ENCODE measurements at regions not wholly inside any gene's neighbourhood (a gene's known extent, or its start where the extent isn't known, plus 50 kb on each side); places are given as distances from the start of the nearest gene placed in this dataset.
"Not testable (repeated sequence)": the region's sequence is repeated elsewhere in the genome, so short reads cannot be mapped to it uniquely, and the experiment has no call there.

GRCh38 chr21:35525443-35525842, 476.3 kb upstream of the RUNX1 start:
- no peak for DNase-seq (ENCODE audit: low read depth)

- no peak for DNase-seq (ENCODE audit: low read depth)
Measured at GRCh38 chr21:35521852-35522505, 472.9 kb upstream of the RUNX1 start.

- no peak for DNase-seq (ENCODE audit: low read depth)
Measured at GRCh38 chr21:35521293-35521692, 472.2 kb upstream of the RUNX1 start.

GRCh38 chr21:35520856-35521255, 471.8 kb upstream of the RUNX1 start:
- DNase-seq (ENCODE audit: low read depth), result no peak

GRCh38 chr21:35520302-35520701, 471.2 kb upstream of the RUNX1 start:
- no peak for DNase-seq (ENCODE audit: low read depth)

- DNase-seq (ENCODE audit: low read depth), result no peak
Measured at GRCh38 chr21:35517865-35518264, 468.8 kb upstream of the RUNX1 start.

- not testable (repeated sequence) for DNase-seq (ENCODE audit: low read depth)
Measured at GRCh38 chr21:35516292-35516691, 467.2 kb upstream of the RUNX1 start.

- DNase-seq (ENCODE audit: low read depth), result peak; percentile 17
Measured at GRCh38 chr21:35512346-35512745, 463.2 kb upstream of the RUNX1 start.

- DNase-seq (ENCODE audit: low read depth), result no peak
Measured at GRCh38 chr21:35511696-35512162, 462.6 kb upstream of the RUNX1 start.

GRCh38 chr21:35510957-35511695, 462.0 kb upstream of the RUNX1 start:
- no peak for DNase-seq (ENCODE audit: low read depth)

- no peak for DNase-seq (ENCODE audit: low read depth)
Measured at GRCh38 chr21:35510294-35510693, 461.2 kb upstream of the RUNX1 start.

GRCh38 chr21:35509001-35509704, 460.1 kb upstream of the RUNX1 start:
- no peak for DNase-seq (ENCODE audit: low read depth)

GRCh38 chr21:35508139-35508888, 459.2 kb upstream of the RUNX1 start:
- DNase-seq (ENCODE audit: low read depth), result peak; percentile 89

- DNase-seq (ENCODE audit: low read depth), result no peak
Measured at GRCh38 chr21:35507181-35507759, 458.2 kb upstream of the RUNX1 start.

- DNase-seq (ENCODE audit: low read depth), result no peak
Measured at GRCh38 chr21:35506771-35507170, 457.7 kb upstream of the RUNX1 start.

- no peak for DNase-seq (ENCODE audit: low read depth)
Measured at GRCh38 chr21:35506352-35506751, 457.2 kb upstream of the RUNX1 start.

GRCh38 chr21:35504951-35505466, 455.9 kb upstream of the RUNX1 start:
- DNase-seq (ENCODE audit: low read depth), result no peak

GRCh38 chr21:35504277-35504676, 455.2 kb upstream of the RUNX1 start:
- DNase-seq (ENCODE audit: low read depth), result no peak

- no peak for DNase-seq (ENCODE audit: low read depth)
Measured at GRCh38 chr21:35503671-35504070, 454.6 kb upstream of the RUNX1 start.

- DNase-seq (ENCODE audit: low read depth), result no peak
Measured at GRCh38 chr21:35502821-35503220, 453.7 kb upstream of the RUNX1 start.

- DNase-seq (ENCODE audit: low read depth), result not testable (repeated sequence)
Measured at GRCh38 chr21:35497522-35497921, 448.4 kb upstream of the RUNX1 start.
